Skeletal muscle tissue (tissue), 3 donors: ENCODE measurements at regions not wholly inside any gene's neighbourhood (a gene's known extent, or its start where the extent isn't known, plus 50 kb on each side); places are given as distances from the start of the nearest gene placed in this dataset.
"Not testable (repeated sequence)": the region's sequence is repeated elsewhere in the genome, so short reads cannot be mapped to it uniquely, and the experiment has no call there.

Experiments used
- H3K27ac ChIP-seq: one replicate; pipeline ENCODE4 v1.7.0; 2013; ENCODE audit warnings: mild to moderate bottlenecking, low read depth, low read length, inconsistent platforms
- H3K27me3 ChIP-seq, 3 donors: one replicate each; pipeline ENCODE4 v1.7.0; 2013; ENCODE audit warnings: low read length in 3 of 3; ENCODE audit not compliant: control insufficient read depth in 3 of 3, insufficient read depth in 3 of 3
- H3K36me3 ChIP-seq, 3 donors: one replicate each; pipeline ENCODE4 v1.7.0; 2013; ENCODE audit warnings: low read length in 3 of 3; ENCODE audit not compliant: control insufficient read depth in 3 of 3, insufficient read depth in 3 of 3
- H3K4me1 ChIP-seq, 3 donors: one replicate each; pipeline ENCODE4 v1.7.0; 2013; ENCODE audit warnings: low read length in 3 of 3, mild to moderate bottlenecking in 3 of 3; ENCODE audit not compliant: control insufficient read depth in 3 of 3, insufficient read depth in 3 of 3
- H3K4me3 ChIP-seq, 3 donors: one replicate each; pipeline ENCODE4 v1.7.0; 2013; ENCODE audit warnings: low read length in 3 of 3
- H3K9ac ChIP-seq, 3 donors: one replicate each; pipeline ENCODE4 v1.7.0; 2013; ENCODE audit warnings: low read length in 3 of 3, mild to moderate bottlenecking in 3 of 3, moderate library complexity in 2 of 3, low read depth in 1 of 3
- H3K9me3 ChIP-seq, 3 donors: one replicate each; pipeline ENCODE4 v1.7.0; 2013; ENCODE audit warnings: low read length in 3 of 3; ENCODE audit not compliant: control insufficient read depth in 3 of 3
- donor health status: Osteomylitis.

DNA sequence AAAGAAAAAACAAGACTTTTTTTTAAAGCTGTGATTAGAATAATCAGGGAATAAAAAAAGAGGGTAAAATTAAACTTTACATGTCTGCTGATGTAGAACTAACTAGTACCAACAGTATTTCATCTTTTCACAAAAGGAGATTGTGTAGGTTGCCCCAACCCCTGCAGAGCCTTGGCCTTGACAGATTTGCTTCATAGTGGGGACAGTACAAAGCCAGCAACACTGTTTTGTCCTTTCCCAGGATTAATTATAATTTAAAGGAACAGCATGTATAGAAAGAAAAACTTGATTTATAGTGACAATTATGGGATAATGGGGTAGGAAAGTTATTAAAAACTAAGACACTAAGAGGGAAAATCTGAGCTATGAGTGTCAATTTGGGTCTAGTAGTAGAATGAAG lies 604.0 kb downstream of the GALC start:
- no peaks in the 10 kb centered on the region for H3K9me3 ChIP-seq
- no peaks in the 10 kb centered on the region for H3K36me3 ChIP-seq
- H3K27ac ChIP-seq: no peak overlapping the region
- H3K9ac ChIP-seq: no peak overlapping the region
- no peak overlapping the region for H3K4me3 ChIP-seq
- H3K4me1 ChIP-seq: no peaks in the 10 kb centered on the region
- H3K27me3 ChIP-seq: no peaks in the 10 kb centered on the region

GRCh38 chr14:87387806-87388205 lies 605.2 kb downstream of the GALC start:
- Histone ChIP-seq H3K9ac (no peak overlapping the region), H3K27me3 (no peaks in the 10 kb centered on the region), H3K4me3 (no peak overlapping the region), H3K27ac (no peak overlapping the region), H3K4me1 (no peaks in the 10 kb centered on the region), H3K36me3 (no peaks in the 10 kb centered on the region), H3K9me3 (no peaks in the 10 kb centered on the region)

DNA sequence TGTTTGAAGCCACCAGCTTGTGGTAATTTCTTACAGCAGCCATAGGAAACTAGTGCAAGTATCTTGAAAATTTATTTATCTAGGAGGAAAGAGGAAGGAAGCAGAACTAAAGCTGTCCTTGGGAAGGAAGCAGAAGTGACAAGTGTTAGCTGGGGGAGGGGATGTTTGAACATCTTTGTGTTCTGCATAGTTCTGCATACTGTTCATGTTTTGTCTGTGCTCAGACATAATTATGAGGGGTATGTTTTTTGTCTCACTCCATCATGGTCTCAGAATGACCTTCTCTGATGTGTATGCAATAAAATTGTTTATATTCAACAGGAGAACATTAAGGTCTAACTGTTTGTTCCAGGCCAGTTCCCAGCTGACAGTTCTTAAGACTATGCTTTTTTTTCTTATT lies 606.5 kb downstream of the GALC start:
- Histone ChIP-seq H3K9ac (no peak overlapping the region), H3K4me1 (no peaks in the 10 kb centered on the region), H3K9me3 (no peaks in the 10 kb centered on the region), H3K4me3 (no peak overlapping the region), H3K27ac (no peak overlapping the region), H3K27me3 (no peaks in the 10 kb centered on the region), H3K36me3 (no peaks in the 10 kb centered on the region)

- Histone ChIP-seq H3K27ac (no peak overlapping the region), H3K27me3 (no peaks in the 10 kb centered on the region), H3K4me3 (no peak overlapping the region), H3K36me3 (no peaks in the 10 kb centered on the region), H3K9ac (no peak overlapping the region), H3K4me1 (no peaks in the 10 kb centered on the region), H3K9me3 (no peaks in the 10 kb centered on the region)
Observed at GRCh38 chr14:87380054-87380453, 612.9 kb downstream of the GALC start.

- Histone ChIP-seq H3K9ac (no peak overlapping the region), H3K27me3 (no peaks in the 10 kb centered on the region), H3K27ac (no peak overlapping the region)
Observed at GRCh38 chr14:87368751-87369150, 624.2 kb downstream of the GALC start.

GRCh38 chr14:87360246-87360645 lies 632.7 kb downstream of the GALC start:
- not testable (repeated sequence) for H3K9me3 ChIP-seq, H3K4me3 ChIP-seq, H3K27ac ChIP-seq, H3K36me3 ChIP-seq, H3K4me1 ChIP-seq, H3K9ac ChIP-seq, H3K27me3 ChIP-seq

More at GRCh38 chr14:87368751-87369150, 624.2 kb downstream of the GALC start:
- H3K9me3 ChIP-seq: no peaks in the 10 kb centered on the region
- no peaks in the 10 kb centered on the region for H3K36me3 ChIP-seq
- H3K4me3 ChIP-seq: no peak overlapping the region
- H3K4me1 ChIP-seq: no peaks in the 10 kb centered on the region

DNA sequence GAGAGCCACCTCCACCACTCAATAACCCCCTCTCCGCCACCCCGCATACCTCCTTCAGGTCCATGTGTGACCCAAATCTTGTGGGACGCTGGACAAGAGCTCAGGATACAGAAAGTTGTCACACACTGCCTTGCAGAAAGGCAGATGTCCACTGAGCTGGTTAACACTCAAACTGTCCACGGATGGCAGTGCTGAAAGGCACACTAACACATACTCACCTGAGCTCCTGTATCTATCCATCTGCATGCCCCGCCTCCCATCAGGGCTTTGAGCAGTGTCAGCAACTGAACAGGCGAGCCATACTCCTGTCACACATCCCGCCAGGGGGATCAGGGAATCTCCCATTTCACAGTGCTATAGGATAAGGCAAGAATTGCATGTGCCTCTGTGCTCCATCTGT lies 642.0 kb downstream of the GALC start:
- H3K9ac ChIP-seq: no peak overlapping the region
- H3K9me3 ChIP-seq: peaks cover 0 to 2% (median 0%) of the 10 kb centered on the region in 3 donors
- no peak overlapping the region for H3K4me3 ChIP-seq
- H3K27ac ChIP-seq: no peak overlapping the region
- no peaks in the 10 kb centered on the region for H3K36me3 ChIP-seq
- H3K27me3 ChIP-seq: no peaks in the 10 kb centered on the region
- no peaks in the 10 kb centered on the region for H3K4me1 ChIP-seq

DNA sequence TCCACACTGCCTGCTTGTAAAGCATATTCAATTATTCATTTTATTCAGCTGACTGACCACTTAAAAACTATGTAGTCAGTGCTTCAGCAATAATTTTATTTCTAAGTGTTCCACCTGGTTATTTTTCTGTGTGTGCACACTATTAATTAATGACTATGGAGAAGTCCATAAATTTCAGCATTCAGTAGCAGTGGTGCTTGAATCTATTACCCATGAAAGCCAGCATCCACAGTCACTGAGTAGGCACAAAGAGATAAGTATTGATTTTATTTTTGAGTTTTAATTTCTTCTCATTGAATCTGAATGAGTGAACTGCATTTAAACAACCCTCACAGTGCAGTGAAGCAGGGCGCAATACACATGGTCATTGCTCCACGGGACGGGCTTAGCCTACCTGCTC lies 643.1 kb downstream of the GALC start:
- Histone ChIP-seq H3K36me3 (no peaks in the 10 kb centered on the region), H3K9me3 (peaks cover 0 to 2% (median 0%) of the 10 kb centered on the region in 3 donors), H3K9ac (no peak overlapping the region), H3K27me3 (no peaks in the 10 kb centered on the region), H3K4me1 (no peaks in the 10 kb centered on the region), H3K27ac (no peak overlapping the region), H3K4me3 (no peak overlapping the region)

DNA sequence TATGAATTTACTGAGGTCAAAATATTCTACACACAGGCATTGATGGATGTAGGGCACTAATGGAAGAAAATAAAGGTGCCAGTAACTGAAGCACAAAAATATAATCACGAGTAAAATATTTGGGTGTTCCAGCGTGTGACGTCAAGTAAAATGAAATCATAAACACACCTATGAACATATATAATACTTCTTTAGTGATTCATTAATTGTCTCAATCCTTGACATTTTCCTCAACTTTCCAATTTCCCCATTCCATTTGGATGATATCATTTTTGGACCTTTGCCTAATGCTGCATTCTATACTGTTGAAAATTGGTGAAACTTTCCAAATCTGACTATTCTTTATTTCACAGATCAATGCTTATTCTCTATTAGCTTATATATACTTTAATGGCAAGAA lies 649.3 kb downstream of the GALC start:
- Histone ChIP-seq H3K27me3 (no peaks in the 10 kb centered on the region), H3K27ac (no peak overlapping the region), H3K4me3 (no peak overlapping the region), H3K36me3 (no peaks in the 10 kb centered on the region), H3K9ac (no peak overlapping the region), H3K9me3 (no peaks in the 10 kb centered on the region), H3K4me1 (no peaks in the 10 kb centered on the region)

DNA sequence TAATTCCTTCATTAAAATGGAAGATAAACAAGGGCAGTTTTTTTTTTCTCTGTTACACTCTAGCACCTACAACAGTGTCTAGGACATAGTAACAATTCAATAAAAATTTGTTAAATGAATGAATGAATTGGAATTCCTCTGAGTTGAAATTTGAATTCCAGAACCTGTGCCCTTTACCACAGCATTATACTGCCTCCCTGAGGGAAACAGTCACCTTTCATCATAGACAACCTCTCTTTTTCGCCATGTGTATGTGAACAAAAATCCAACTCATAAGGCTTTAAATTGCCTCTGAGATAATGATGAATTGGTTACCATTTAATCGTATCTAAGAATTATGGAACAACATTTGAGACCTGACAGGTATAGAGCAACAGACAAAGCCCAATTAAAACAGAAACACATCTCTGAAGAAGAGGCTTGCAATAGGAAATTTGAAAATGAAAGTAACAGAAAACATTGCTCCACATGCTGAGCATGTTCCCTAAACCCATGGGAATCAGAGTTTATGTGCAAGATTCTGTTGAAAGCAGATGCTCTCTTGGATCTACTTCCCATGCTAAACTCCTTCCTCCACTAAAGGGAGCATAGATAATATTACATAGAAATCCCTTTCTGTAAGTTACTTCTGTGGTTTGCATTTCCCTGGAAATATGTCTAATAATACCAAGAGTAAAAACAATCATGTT lies 657.8 kb downstream of the GALC start:
- H3K27me3 ChIP-seq: no peaks in the 10 kb centered on the region
- no peaks in the 10 kb centered on the region for H3K36me3 ChIP-seq
- H3K9ac ChIP-seq: no peak overlapping the region
- no peak overlapping the region for H3K27ac ChIP-seq
- H3K4me3 ChIP-seq: no peak overlapping the region
- H3K9me3 ChIP-seq: no peaks in the 10 kb centered on the region
- no peaks in the 10 kb centered on the region for H3K4me1 ChIP-seq
